HepG2 (cell line): ENCODE measurements at regions not wholly inside any gene's neighbourhood (a gene's known extent, or its start where the extent isn't known, plus 50 kb on each side); places are given as distances from the start of the nearest gene placed in this dataset.

Experiments used
- ATAC-seq: fragments of 200-7000 bp; cut with Tn5 transposase; 3 replicates; pipeline ENCODE4 v1.9.1; 2020; ENCODE audit warnings: mild to moderate bottlenecking, moderate library complexity
- BruUV-seq: library from RNA; stranded (reverse); fragments of 400-500 nt; replicated peaks from 2 replicates; lab custom pipeline; 2021; lab: Mats Ljungman, UMichigan
- CTCF ChIA-PET: fragments of 300-600 bp; formaldehyde crosslinking; extraction: SDS; loops from one replicate; lab custom pipeline; 2021; ENCODE audit warnings: low total read pairs, inconsistent platforms, low intra/inter-chr PET ratio; lab: Yijun Ruan, JAX
- POLR2A ChIA-PET: fragments of 350-600 bp; sonication (Branson Sonifier 250); formaldehyde crosslinking; loops from one replicate; lab custom pipeline; 2020; ENCODE audit warnings: antibody characterized with exemption, inconsistent platforms; lab: Yijun Ruan, JAX
- DNase-seq: peaks from one replicate; pipeline ENCODE4 v3.0.0-alpha.2; 2015; ENCODE audit warnings: low spot score
- FAIRE-seq: peaks from 3 replicates; lab custom pipeline; 2011; peaks lifted over from hg19 to GRCh38; lab: Jason Lieb, UNC
- H2AFZ ChIP-seq: one replicate; pipeline ENCODE4 v1.6.1; 2011; ENCODE audit warnings: low read length, inconsistent platforms
- H3K27ac ChIP-seq: fragments of 300-600 bp; 3 replicates; pipeline ENCODE4 v1.8.0; 2011; ENCODE audit warnings: mixed run types, mild to moderate bottlenecking, mixed read lengths, low read length, inconsistent platforms; ENCODE audit not compliant: insufficient read depth; ENCODE audit errors: extremely low read length
- H3K27me3 ChIP-seq, 2 experiments: fragments of 200-600 bp in 1 of 2; 2 replicates in 1 of 2; 3 replicates in 1 of 2; pipeline versions ENCODE4 v1.6.0 to v1.8.0; 2011; ENCODE audit warnings: low read length in 2 of 2, mild to moderate bottlenecking in 2 of 2, moderate library complexity in 2 of 2, inconsistent platforms in 1 of 2; ENCODE audit not compliant: insufficient read depth in 2 of 2, control insufficient read depth in 1 of 2
- H3K36me3 ChIP-seq, 2 experiments: fragments of 200-600 bp in 1 of 2; replicated peaks in 1 of 2; 2 replicates in 1 of 2; 3 replicates in 1 of 2; pipeline versions ENCODE4 v1.5.1 to v1.8.0; 2011; ENCODE audit warnings: low read length in 2 of 2, inconsistent platforms in 1 of 2; ENCODE audit not compliant: insufficient read depth in 2 of 2, control insufficient read depth in 1 of 2
- H3K4me1 ChIP-seq: 2 replicates; pipeline ENCODE4 v1.5.1; 2012; ENCODE audit warnings: low read length, inconsistent platforms; ENCODE audit not compliant: insufficient read depth
- H3K4me2 ChIP-seq: 2 replicates; pipeline ENCODE4 v1.6.0; 2011; ENCODE audit warnings: low read depth, low read length, inconsistent platforms
- H3K4me3 ChIP-seq, 3 experiments: fragments of 200-600 bp in 1 of 3; sonication (generic), shearing (Covaris generic) in 1 of 3; replicated peaks in 1 of 3; 2 replicates each; pipeline ENCODE4 v1.5.1; 2011 to 2016; ENCODE audit warnings: low read length in 3 of 3, inconsistent platforms in 2 of 3, low read depth in 2 of 3, mild to moderate bottlenecking in 2 of 3, control low read depth in 1 of 3, mixed read lengths in 1 of 3; ENCODE audit not compliant: insufficient read depth in 1 of 3
- H3K79me2 ChIP-seq: one replicate; pipeline ENCODE4 v1.6.1; 2011; ENCODE audit warnings: low read length, inconsistent platforms; ENCODE audit not compliant: insufficient read depth
- H3K9ac ChIP-seq: 2 replicates; pipeline ENCODE4 v1.6.0; 2011; ENCODE audit warnings: mild to moderate bottlenecking, low read depth, low read length, inconsistent platforms; ENCODE audit not compliant: insufficient read depth
- H3K9me3 ChIP-seq: 2 replicates; pipeline ENCODE4 v1.5.1; 2012; ENCODE audit warnings: mild to moderate bottlenecking, low read length
- H4K20me1 ChIP-seq: 2 replicates; pipeline ENCODE4 v1.6.0; 2011; ENCODE audit warnings: inconsistent platforms, mild to moderate bottlenecking, low read length, moderate library complexity; ENCODE audit not compliant: insufficient read depth
- AGO1 ChIP-seq: fragments of 200-400 bp; formaldehyde crosslinking; IDR thresholded peaks from 2 replicates; pipeline ENCODE4 v1.6.1; 2017; ENCODE audit warnings: mild to moderate bottlenecking, low read depth, low read length, moderate library complexity; ENCODE audit not compliant: poor library complexity, severe bottlenecking
- CBFB ChIP-seq: sonication (generic); formaldehyde crosslinking; IDR thresholded peaks from 2 replicates; pipeline ENCODE4 v1.4.0; 2020; ENCODE audit warnings: missing genetic modification reagents
- DPF2 ChIP-seq: sonication (generic); formaldehyde crosslinking; IDR thresholded peaks from 2 replicates; pipeline ENCODE4 v1.4.0; 2020; ENCODE audit warnings: mild to moderate bottlenecking, low read depth, missing genetic modification reagents, borderline replicate concordance
- FOSL2 ChIP-seq: sonication (generic); formaldehyde crosslinking; IDR thresholded peaks from 2 replicates; pipeline ENCODE4 v1.4.0; 2020; ENCODE audit warnings: missing genetic modification reagents
- MED8 ChIP-seq: sonication (generic); formaldehyde crosslinking; IDR thresholded peaks from 2 replicates; pipeline ENCODE4 v1.8.1; 2023; ENCODE audit warnings: mild to moderate bottlenecking, missing genetic modification reagents; ENCODE audit not compliant: insufficient replicate concordance
- SNAPC2 ChIP-seq: sonication (generic); formaldehyde crosslinking; IDR thresholded peaks from 2 replicates; pipeline ENCODE4 v1.8.1; 2022; ENCODE audit warnings: mild to moderate bottlenecking, missing genetic modification reagents
- TFAP4 ChIP-seq: sonication (generic); IDR thresholded peaks from 2 replicates; pipeline ENCODE4 v1.6.1; 2016; ENCODE audit warnings: low read depth, borderline replicate concordance
- U2AF2 ChIP-seq: fragments of 200-400 bp; formaldehyde crosslinking; IDR thresholded peaks from 2 replicates; pipeline ENCODE4 v1.6.1; 2017; ENCODE audit warnings: low read depth, mild to moderate bottlenecking, low read length
- YY1 ChIP-seq: IDR thresholded peaks from 2 replicates; pipeline ENCODE4 v1.6.1; 2011; ENCODE audit warnings: low read length, low read depth, moderate library complexity, mild to moderate bottlenecking; ENCODE audit not compliant: insufficient read depth, insufficient replicate concordance
- ZNF331 ChIP-seq: sonication (generic); formaldehyde crosslinking; IDR thresholded peaks from 2 replicates; pipeline ENCODE4 v1.4.0; 2020; ENCODE audit warnings: missing genetic modification reagents
- ZNF432 ChIP-seq: sonication (generic); formaldehyde crosslinking; IDR thresholded peaks from 2 replicates; pipeline ENCODE4 v1.5.0; 2020; ENCODE audit warnings: missing genetic modification reagents, mild to moderate bottlenecking, borderline replicate concordance
- ZNF484 ChIP-seq: sonication (generic); formaldehyde crosslinking; IDR thresholded peaks from 2 replicates; pipeline ENCODE4 v1.5.1; 2020; ENCODE audit warnings: mild to moderate bottlenecking, low read depth, missing genetic modification reagents, borderline replicate concordance
- ZNF709 ChIP-seq: sonication (generic); formaldehyde crosslinking; IDR thresholded peaks from 2 replicates; pipeline ENCODE4 v1.5.0; 2020; ENCODE audit warnings: mild to moderate bottlenecking, missing genetic modification reagents
- WGBS: methylation state at CpG from one replicate; pipeline ENCODE4 v1.1.6; 2017; ENCODE audit warnings: low lambda C conversion rate; 5-methylcytosine and 5-hydroxymethylcytosine counted together
- in situ Hi-C: cut with HindIII; loops from 2 replicates; pipeline ENCODE4 v1.10.0; 2017; ENCODE audit warnings: low pct_unique_long_range_greater_than_20kb; ENCODE audit not compliant: extremely low pct_ligation_motif_present
- intact Hi-C: fragments of 100-400 bp; cut with micrococcal nuclease; formaldehyde crosslinking; loops from one replicate; pipeline ENCODE4 v1.10.0; 2022; ENCODE audit not compliant: unreplicated experiment
- TF ChIP-seq, protein P1 (sequence below): sonication (generic); formaldehyde crosslinking; IDR thresholded peaks from 2 replicates; pipeline ENCODE4 v1.4.0; 2020; ENCODE audit warnings: missing genetic modification reagents

DNA sequence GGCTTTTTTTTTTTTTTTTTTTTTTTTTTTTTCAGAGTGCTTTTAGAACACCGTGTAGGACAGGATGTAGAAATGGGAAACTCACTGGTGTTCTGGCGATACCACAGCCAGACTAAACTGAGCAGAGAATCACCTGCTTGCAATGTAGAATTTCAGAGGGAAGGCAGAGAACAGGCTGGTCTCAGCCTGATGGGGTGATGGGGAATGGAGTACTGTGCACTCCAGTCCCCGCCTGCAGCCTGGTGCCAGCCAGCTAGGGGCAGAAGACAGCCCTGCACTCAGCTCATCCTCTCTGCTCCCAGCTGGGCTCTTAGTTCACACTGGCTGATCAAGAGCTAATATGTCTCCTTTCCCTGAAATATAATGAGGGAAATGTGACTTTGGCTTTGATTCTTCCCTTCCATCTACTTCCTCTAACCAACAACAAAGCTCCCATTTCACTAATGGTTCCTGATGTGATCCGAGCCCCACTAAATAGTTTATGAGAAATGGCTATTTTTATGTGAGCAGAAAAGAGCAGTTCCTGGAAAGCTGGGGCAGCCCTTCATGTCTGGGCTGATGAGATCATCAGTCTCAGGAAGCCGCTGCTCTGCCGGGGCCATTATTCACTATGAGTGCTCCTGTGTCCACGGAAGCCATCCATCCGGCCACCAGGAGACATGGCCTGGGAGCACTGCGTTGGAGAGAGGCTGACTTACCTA, 209.7 kb downstream of the GADD45G start:
- Histone ChIP-seq H3K9me3 (no peaks in the 10 kb centered on the region), H3K27ac (no peak overlapping the region), H3K9ac (no peak overlapping the region), H3K4me1 (no peaks in the 10 kb centered on the region), H3K79me2 (no peaks in the 10 kb centered on the region), H4K20me1 (0 out of 2 replicates have a peak, but pooled peaks cover 3% of the 10 kb centered on the region), H3K4me2 (no peak overlapping the region), H3K27me3 (peaks cover under 1 to 5% of the 10 kb centered on the region in 2 experiments; a peak in 2 of 5 replicates), H3K4me3 (no peak overlapping the region), H2AFZ (no peak overlapping the region), H3K36me3 (no peaks in the 10 kb centered on the region)
- DNase-seq, result no peak
- intact Hi-C loops, result no loop called here
- in situ Hi-C loops, result no loop called here
- POLR2A ChIA-PET, result no interaction called here
- no peak for FAIRE-seq
- ATAC-seq, result no peak
- BruUV-seq, result no TSS peak
- CTCF ChIA-PET, result no interaction called here
- TF ChIP-seq SNAPC2 (CRISPR knock-in tag) (no peak), ZNF709 (no peak), ZNF432 (CRISPR knock-in tag) (no peak), ZNF331 (CRISPR knock-in tag) (no peak)
- TF ChIP-seq, all 625 proteins: peak for 0
- WGBS, result 52% methylated on average over 7 of the region's 9 CpGs

GRCh38 chr9:89815061-89815902, 210.5 kb downstream of the GADD45G start:
- H3K36me3 ChIP-seq, result no peaks in the 10 kb centered on the region
- WGBS, result 10% methylated on average over 3 of the region's 9 CpGs
- no peak for DNase-seq
- H3K9ac ChIP-seq, result no peak overlapping the region
- H3K4me3 ChIP-seq, result no peak overlapping the region
- 0 out of 2 replicates have a peak, but pooled peaks cover 3% of the 10 kb centered on the region for H4K20me1 ChIP-seq
- FAIRE-seq, result no peak
- intact Hi-C loops, result no loop called here
- H3K9me3 ChIP-seq, result no peaks in the 10 kb centered on the region
- no peak overlapping the region for H3K27ac ChIP-seq
- in situ Hi-C loops, result no loop called here
- no peak for ATAC-seq
- ChIA-PET CTCF (no interaction called here), POLR2A (no interaction called here)
- no peak overlapping the region for H3K4me2 ChIP-seq
- H3K79me2 ChIP-seq, result no peaks in the 10 kb centered on the region
- H3K27me3 ChIP-seq, result peaks cover 1 to 5% of the 10 kb centered on the region in 2 experiments; a peak in 2 of 5 replicates
- no peak overlapping the region for H2AFZ ChIP-seq
- H3K4me1 ChIP-seq, result no peaks in the 10 kb centered on the region
- no TSS peak for BruUV-seq
- no peak for TF ChIP-seq AGO1
- TF ChIP-seq FOSL2 (CRISPR knock-in tag), result no peak
- no peak for TF ChIP-seq U2AF2
- TF ChIP-seq TFAP4, result no peak
- no peak for TF ChIP-seq DPF2
- TF ChIP-seq, protein P1, sequence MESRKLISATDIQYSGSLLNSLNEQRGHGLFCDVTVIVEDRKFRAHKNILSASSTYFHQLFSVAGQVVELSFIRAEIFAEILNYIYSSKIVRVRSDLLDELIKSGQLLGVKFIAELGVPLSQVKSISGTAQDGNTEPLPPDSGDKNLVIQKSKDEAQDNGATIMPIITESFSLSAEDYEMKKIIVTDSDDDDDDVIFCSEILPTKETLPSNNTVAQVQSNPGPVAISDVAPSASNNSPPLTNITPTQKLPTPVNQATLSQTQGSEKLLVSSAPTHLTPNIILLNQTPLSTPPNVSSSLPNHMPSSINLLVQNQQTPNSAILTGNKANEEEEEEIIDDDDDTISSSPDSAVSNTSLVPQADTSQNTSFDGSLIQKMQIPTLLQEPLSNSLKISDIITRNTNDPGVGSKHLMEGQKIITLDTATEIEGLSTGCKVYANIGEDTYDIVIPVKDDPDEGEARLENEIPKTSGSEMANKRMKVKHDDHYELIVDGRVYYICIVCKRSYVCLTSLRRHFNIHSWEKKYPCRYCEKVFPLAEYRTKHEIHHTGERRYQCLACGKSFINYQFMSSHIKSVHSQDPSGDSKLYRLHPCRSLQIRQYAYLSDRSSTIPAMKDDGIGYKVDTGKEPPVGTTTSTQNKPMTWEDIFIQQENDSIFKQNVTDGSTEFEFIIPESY, result no peak
- no peak for TF ChIP-seq MED8 (CRISPR knock-in tag)
- no peak for TF ChIP-seq ZNF484
- TF ChIP-seq YY1, result no peak
- TF ChIP-seq CBFB (CRISPR knock-in tag), result no peak
